ENCODE measurements at regions not wholly inside any gene's neighbourhood (a gene's known extent, or its start where the extent isn't known, plus 50 kb on each side); places are given as distances from the start of the nearest gene placed in this dataset.
"Not testable (repeated sequence)": the region's sequence is repeated elsewhere in the genome, so short reads cannot be mapped to it uniquely, and the experiment has no call there.

DNA sequence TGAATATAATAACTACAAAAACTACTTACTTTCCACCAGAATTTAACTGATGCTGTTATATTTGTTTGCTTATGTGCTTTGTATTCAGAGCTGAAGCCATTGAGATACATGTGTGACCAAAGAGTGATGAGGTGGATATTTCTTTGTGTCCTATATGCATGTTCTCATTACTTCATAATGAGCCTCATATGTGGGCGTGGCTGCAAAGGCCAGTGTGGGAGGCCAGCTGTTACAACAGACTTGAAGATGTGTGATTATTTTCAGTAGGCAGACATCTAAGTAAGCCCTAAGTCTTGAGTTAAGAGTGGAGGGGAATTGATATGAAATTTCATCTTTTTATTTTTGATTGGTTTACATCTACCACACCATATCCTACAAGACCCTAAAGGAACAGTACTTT, 163.3 kb upstream of the PRSS12 start:
- WGBS, 3 donors = 32 to 73% (median 38%) methylated on average over 1 of the region's 1 CpG
- H3K4me3 ChIP-seq (ENCODE audit: low read depth in 1 of 3, low read length in 3 of 3); H3K4me1 ChIP-seq (ENCODE audit: control insufficient read depth in 3 of 3, insufficient read depth in 2 of 3, low read depth in 1 of 3, low read length in 2 of 3); H3K9me3 ChIP-seq (ENCODE audit: control insufficient read depth in 2 of 2, insufficient read depth in 1 of 2, low read depth in 1 of 2, low read length in 1 of 2); H3K27me3 ChIP-seq (ENCODE audit: control insufficient read depth in 3 of 3, insufficient read depth in 3 of 3, low read length in 3 of 3); H3K27ac ChIP-seq (ENCODE audit: low read depth in 1 of 3, low read length in 2 of 3); FAIRE-seq; DNase-seq; H3K36me3 ChIP-seq (ENCODE audit: control insufficient read depth in 3 of 3, insufficient read depth in 2 of 3, low read depth in 1 of 3, low read length in 3 of 3): not testable (repeated sequence)

DNA sequence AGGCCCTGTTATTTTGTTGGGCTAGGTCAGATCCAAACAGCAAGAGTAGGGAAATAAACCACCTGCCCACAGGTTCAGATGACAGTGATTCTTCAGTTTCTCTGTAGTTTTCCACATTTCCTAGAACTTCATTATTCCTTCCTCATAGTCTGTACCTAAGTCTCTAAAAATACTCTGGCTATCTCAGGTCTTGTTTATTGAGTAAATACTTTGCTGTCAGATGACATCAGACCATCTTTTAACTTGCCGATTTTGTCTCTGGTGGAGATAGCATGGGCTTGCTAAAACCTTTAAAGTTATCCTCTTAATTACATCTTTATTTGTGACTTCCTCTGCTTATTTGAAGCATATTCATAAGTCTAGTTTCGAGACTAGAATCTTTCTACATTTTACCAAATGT, 155.1 kb upstream of the METTL14 start:
- FAIRE-seq; H3K27ac ChIP-seq (ENCODE audit: low read depth in 1 of 3, low read length in 2 of 3); H3K36me3 ChIP-seq (ENCODE audit: control insufficient read depth in 3 of 3, insufficient read depth in 2 of 3, low read depth in 1 of 3, low read length in 3 of 3); H3K4me1 ChIP-seq (ENCODE audit: control insufficient read depth in 3 of 3, insufficient read depth in 2 of 3, low read depth in 1 of 3, low read length in 2 of 3); H3K27me3 ChIP-seq (ENCODE audit: control insufficient read depth in 3 of 3, insufficient read depth in 3 of 3, low read length in 3 of 3); H3K4me3 ChIP-seq (ENCODE audit: low read depth in 1 of 3, low read length in 3 of 3); H3K9me3 ChIP-seq (ENCODE audit: control insufficient read depth in 2 of 2, insufficient read depth in 1 of 2, low read depth in 1 of 2, low read length in 1 of 2); DNase-seq: not testable (repeated sequence)
- WGBS, 3 donors = 50 to 59% (median 56%) methylated on average over 2 of the region's 2 CpGs

DNA sequence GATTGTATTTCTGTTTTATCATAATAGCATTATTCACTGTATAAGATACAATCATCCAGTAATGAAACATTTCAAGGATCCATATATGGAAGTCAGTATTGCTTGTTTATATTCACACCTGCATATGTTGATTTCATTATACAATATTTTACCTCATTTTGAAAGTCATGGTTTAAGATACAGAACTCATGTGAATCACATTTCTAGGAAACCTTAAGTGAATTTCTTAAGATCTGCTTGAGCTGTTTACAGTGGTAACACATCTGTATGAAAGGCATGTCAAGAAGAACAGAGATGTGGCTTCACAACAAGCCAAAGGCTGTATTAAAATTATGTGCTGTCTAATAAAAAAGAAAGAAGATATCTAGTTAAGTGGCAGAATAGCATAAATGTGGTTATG, 153.2 kb upstream of the METTL14 start:
- not testable (repeated sequence) for H3K27me3 ChIP-seq (ENCODE audit: control insufficient read depth in 3 of 3, insufficient read depth in 3 of 3, low read length in 3 of 3); H3K36me3 ChIP-seq (ENCODE audit: control insufficient read depth in 3 of 3, insufficient read depth in 2 of 3, low read depth in 1 of 3, low read length in 3 of 3); H3K4me3 ChIP-seq (ENCODE audit: low read depth in 1 of 3, low read length in 3 of 3); H3K4me1 ChIP-seq (ENCODE audit: control insufficient read depth in 3 of 3, insufficient read depth in 2 of 3, low read depth in 1 of 3, low read length in 2 of 3); DNase-seq; H3K27ac ChIP-seq (ENCODE audit: low read depth in 1 of 3, low read length in 2 of 3); H3K9me3 ChIP-seq (ENCODE audit: control insufficient read depth in 2 of 2, insufficient read depth in 1 of 2, low read depth in 1 of 2, low read length in 1 of 2); FAIRE-seq

DNA sequence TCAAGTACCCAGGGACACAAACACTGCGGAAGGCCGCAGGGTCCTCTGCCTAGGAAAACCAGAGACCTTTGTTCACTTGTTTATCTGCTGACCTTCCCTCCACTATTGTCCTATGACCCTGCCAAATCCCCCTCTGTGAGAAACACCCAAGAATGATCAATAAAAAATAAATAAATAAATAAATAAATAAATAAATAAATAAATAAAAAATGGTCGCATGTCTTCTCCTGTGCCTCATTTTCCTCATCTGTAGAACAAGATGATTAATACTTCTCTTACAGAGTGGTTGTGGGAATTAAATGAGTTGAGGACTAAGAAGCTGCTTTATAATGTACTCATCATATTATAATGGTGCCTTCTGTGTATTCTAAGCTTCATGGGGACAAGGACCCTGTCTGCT, 149.4 kb upstream of the METTL14 start:
- H3K27ac ChIP-seq (ENCODE audit: low read depth in 1 of 3, low read length in 2 of 3); DNase-seq; H3K9me3 ChIP-seq (ENCODE audit: control insufficient read depth in 2 of 2, insufficient read depth in 1 of 2, low read depth in 1 of 2, low read length in 1 of 2); H3K4me1 ChIP-seq (ENCODE audit: control insufficient read depth in 3 of 3, insufficient read depth in 2 of 3, low read depth in 1 of 3, low read length in 2 of 3); H3K4me3 ChIP-seq (ENCODE audit: low read depth in 1 of 3, low read length in 3 of 3); H3K36me3 ChIP-seq (ENCODE audit: control insufficient read depth in 3 of 3, insufficient read depth in 2 of 3, low read depth in 1 of 3, low read length in 3 of 3); FAIRE-seq; H3K27me3 ChIP-seq (ENCODE audit: control insufficient read depth in 3 of 3, insufficient read depth in 3 of 3, low read length in 3 of 3): not testable (repeated sequence)
- 72 to 79% (median 79%) methylated on average over 3 of the region's 3 CpGs for WGBS, 3 donors

DNA sequence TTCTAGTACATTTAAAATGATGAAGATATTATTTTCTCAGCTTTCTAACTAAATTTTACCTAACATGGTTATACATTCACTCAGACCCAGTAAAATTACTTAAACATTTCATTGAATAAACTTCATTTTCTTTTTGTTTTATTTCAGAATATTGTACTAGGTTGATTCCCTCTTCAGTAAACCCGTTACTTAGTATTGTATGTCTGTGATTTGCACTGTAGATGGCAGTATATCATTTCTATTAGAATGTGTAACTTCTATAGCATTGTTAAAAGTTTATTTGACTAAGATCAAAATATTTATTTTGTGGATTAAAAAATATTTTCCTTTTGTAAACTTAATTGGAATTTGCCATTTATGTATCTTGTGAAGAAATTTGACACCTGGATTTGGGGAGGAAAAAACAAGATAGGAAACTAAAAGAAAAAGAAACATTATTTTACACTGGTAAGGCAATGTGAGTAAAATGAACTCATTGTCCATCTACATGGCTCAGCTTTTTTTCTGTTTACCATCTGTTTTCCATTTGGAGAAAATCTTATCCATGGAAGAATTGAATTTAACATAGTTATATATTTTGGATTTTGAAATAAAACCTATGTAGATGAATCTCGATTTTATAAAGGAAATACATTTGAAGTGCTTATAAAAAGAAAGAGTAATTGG, 145.6 kb upstream of the METTL14 start:
- H3K27ac ChIP-seq (ENCODE audit: low read depth in 1 of 3, low read length in 2 of 3); H3K27me3 ChIP-seq (ENCODE audit: control insufficient read depth in 3 of 3, insufficient read depth in 3 of 3, low read length in 3 of 3); H3K9me3 ChIP-seq (ENCODE audit: control insufficient read depth in 2 of 2, insufficient read depth in 1 of 2, low read depth in 1 of 2, low read length in 1 of 2); H3K4me3 ChIP-seq (ENCODE audit: low read depth in 1 of 3, low read length in 3 of 3); H3K36me3 ChIP-seq (ENCODE audit: control insufficient read depth in 3 of 3, insufficient read depth in 2 of 3, low read depth in 1 of 3, low read length in 3 of 3); H3K4me1 ChIP-seq (ENCODE audit: control insufficient read depth in 3 of 3, insufficient read depth in 2 of 3, low read depth in 1 of 3, low read length in 2 of 3): not testable (repeated sequence)
- FAIRE-seq (peak; percentile 98), DNase-seq (peak in 1 of 2 donors; percentile 7)
- WGBS, 3 donors = 35 to 41% (median 40%) methylated on average over 2 of the region's 2 CpGs

DNA sequence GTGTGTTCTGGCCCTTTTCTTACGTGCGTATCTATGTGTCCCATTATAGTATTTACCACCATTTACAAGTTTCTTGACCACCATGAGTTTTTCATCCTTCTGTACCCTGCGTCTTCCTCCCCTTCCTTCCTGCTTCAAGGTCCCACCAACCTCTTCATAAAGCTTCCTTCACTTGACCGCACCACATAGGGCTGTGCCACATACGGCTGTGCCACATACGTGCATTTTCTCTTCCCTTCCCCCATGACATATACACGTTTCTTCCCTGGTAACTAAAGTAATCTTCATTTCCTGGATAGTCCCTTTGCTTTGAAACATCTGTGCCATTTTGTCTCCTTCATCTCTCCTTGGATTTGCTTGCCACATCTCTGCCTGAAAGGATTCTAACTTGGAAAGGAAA, 128.6 kb upstream of the METTL14 start:
- H3K4me3 ChIP-seq (ENCODE audit: low read depth in 1 of 3, low read length in 3 of 3); H3K9me3 ChIP-seq (ENCODE audit: control insufficient read depth in 2 of 2, insufficient read depth in 1 of 2, low read depth in 1 of 2, low read length in 1 of 2); FAIRE-seq; H3K36me3 ChIP-seq (ENCODE audit: control insufficient read depth in 3 of 3, insufficient read depth in 2 of 3, low read depth in 1 of 3, low read length in 3 of 3); H3K27ac ChIP-seq (ENCODE audit: low read depth in 1 of 3, low read length in 2 of 3); DNase-seq; H3K27me3 ChIP-seq (ENCODE audit: control insufficient read depth in 3 of 3, insufficient read depth in 3 of 3, low read length in 3 of 3); H3K4me1 ChIP-seq (ENCODE audit: control insufficient read depth in 3 of 3, insufficient read depth in 2 of 3, low read depth in 1 of 3, low read length in 2 of 3): not testable (repeated sequence)
- WGBS, 3 donors = 80 to 84% (median 80%) methylated on average over 6 to 7 of the region's 7 CpGs

DNA sequence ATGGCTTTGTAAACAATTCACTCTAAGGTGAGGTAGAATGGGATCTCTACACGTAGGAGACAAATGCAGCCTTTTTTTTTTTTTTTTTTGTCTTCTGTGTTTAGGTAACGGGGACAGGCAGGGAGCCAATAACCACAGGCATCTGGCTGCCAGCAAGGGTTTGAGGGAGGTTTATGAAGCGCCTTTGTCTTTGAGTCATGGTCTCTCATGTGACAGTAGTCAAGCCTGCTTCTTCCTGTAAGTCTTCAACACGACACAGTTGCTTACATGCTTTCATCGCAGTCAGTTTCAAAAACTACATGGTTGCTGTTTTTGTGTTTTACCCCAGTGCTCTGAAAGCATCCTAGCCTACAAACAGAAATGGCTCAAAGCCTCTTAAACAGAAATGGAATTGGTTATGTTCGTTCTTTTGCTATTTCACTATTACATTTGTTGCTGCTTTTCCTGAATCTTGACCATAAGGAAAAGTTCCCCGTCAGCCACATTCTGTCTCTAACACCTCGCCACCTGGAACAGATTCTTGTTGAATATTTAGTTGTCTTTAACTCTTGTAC, 127.8 kb upstream of the METTL14 start:
- DNase-seq (no peak), FAIRE-seq (no peak)
- Histone ChIP-seq H3K27me3 (ENCODE audit: control insufficient read depth in 3 of 3, insufficient read depth in 3 of 3, low read length in 3 of 3) (no peaks in the 10 kb centered on the region), H3K4me1 (ENCODE audit: control insufficient read depth in 3 of 3, insufficient read depth in 2 of 3, low read depth in 1 of 3, low read length in 2 of 3) (no peaks in the 10 kb centered on the region), H3K27ac (ENCODE audit: low read depth in 1 of 3, low read length in 2 of 3) (no peak overlapping the region), H3K36me3 (ENCODE audit: control insufficient read depth in 3 of 3, insufficient read depth in 2 of 3, low read depth in 1 of 3, low read length in 3 of 3) (no peaks in the 10 kb centered on the region), H3K9me3 (ENCODE audit: control insufficient read depth in 2 of 2, insufficient read depth in 1 of 2, low read depth in 1 of 2, low read length in 1 of 2) (no peaks in the 10 kb centered on the region), H3K4me3 (ENCODE audit: low read depth in 1 of 3, low read length in 3 of 3) (no peak overlapping the region)
- WGBS, 3 donors = 60 to 77% (median 66%) methylated on average over 8 of the region's 8 CpGs

DNA sequence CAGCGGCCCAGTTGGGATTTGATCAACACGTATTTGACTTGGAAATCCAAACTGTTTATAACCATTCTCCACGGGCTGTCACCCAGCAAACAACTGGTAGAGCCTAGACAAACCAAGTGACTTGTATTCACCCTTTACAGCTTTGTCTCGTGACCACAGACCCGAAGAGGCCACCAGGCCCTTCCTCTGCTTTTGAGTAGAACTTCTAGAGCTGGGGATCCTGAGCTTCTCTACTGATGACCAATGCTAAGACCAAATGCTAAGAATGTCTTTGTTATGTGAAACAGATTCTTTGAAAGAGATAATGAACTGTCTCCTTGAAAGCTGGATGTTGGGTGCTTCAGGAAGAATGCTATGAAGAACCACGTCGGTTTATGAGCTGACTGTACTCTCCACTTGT, 127.0 kb upstream of the METTL14 start:
- not testable (repeated sequence) for H3K27ac ChIP-seq (ENCODE audit: low read depth in 1 of 3, low read length in 2 of 3); DNase-seq; H3K9me3 ChIP-seq (ENCODE audit: control insufficient read depth in 2 of 2, insufficient read depth in 1 of 2, low read depth in 1 of 2, low read length in 1 of 2); H3K36me3 ChIP-seq (ENCODE audit: control insufficient read depth in 3 of 3, insufficient read depth in 2 of 3, low read depth in 1 of 3, low read length in 3 of 3); H3K27me3 ChIP-seq (ENCODE audit: control insufficient read depth in 3 of 3, insufficient read depth in 3 of 3, low read length in 3 of 3); H3K4me1 ChIP-seq (ENCODE audit: control insufficient read depth in 3 of 3, insufficient read depth in 2 of 3, low read depth in 1 of 3, low read length in 2 of 3); H3K4me3 ChIP-seq (ENCODE audit: low read depth in 1 of 3, low read length in 3 of 3); FAIRE-seq
- 78 to 86% (median 82%) methylated on average over 4 of the region's 7 CpGs for WGBS, 3 donors

DNA sequence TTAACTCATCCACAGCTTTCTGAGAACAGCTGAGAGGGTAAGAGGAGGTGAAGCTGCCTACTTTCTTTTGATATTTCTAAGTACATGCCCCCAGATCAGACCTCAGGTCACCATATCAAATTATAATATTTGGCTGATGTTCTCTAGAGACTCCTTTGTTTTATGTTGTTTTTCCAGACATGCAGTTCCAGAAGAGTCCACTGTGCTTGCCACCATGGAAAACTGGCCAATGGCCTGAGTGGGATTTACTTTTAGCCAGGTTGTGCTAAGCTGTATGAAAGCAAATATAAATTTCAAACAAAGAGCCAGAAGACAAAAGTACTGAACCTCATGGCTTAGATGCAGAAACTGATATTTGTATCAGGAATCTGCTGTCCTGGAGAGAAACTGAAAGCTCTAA, 123.6 kb upstream of the METTL14 start:
- not testable (repeated sequence) for DNase-seq; H3K27me3 ChIP-seq (ENCODE audit: control insufficient read depth in 3 of 3, insufficient read depth in 3 of 3, low read length in 3 of 3); H3K27ac ChIP-seq (ENCODE audit: low read depth in 1 of 3, low read length in 2 of 3); FAIRE-seq; H3K36me3 ChIP-seq (ENCODE audit: control insufficient read depth in 3 of 3, insufficient read depth in 2 of 3, low read depth in 1 of 3, low read length in 3 of 3); H3K9me3 ChIP-seq (ENCODE audit: control insufficient read depth in 2 of 2, insufficient read depth in 1 of 2, low read depth in 1 of 2, low read length in 1 of 2); H3K4me3 ChIP-seq (ENCODE audit: low read depth in 1 of 3, low read length in 3 of 3); H3K4me1 ChIP-seq (ENCODE audit: control insufficient read depth in 3 of 3, insufficient read depth in 2 of 3, low read depth in 1 of 3, low read length in 2 of 3)
